ENCODE measurements at regions not wholly inside any gene's neighbourhood (a gene's known extent, or its start where the extent isn't known, plus 50 kb on each side); places are given as distances from the start of the nearest gene placed in this dataset.

GRCh38 chr6:14283600-14284235 lies 166.1 kb downstream of the CD83 start:
- TF ChIP-seq CTCF (IDR thresholded peaks at IDR 0.05): peak in 2 of 6 experiments; percentile 11 to 21
- no peak for TF ChIP-seq POLR2A (IDR thresholded peaks at IDR 0.05)
- TF ChIP-seq POLR2AphosphoS5 (IDR thresholded peaks at IDR 0.05): no peak

Data from upper lobe of left lung (tissue), 4 donors.